ENCODE measurements at regions not wholly inside any gene's neighbourhood (a gene's known extent, or its start where the extent isn't known, plus 50 kb on each side); places are given as distances from the start of the nearest gene placed in this dataset.
"Not testable (repeated sequence)": the region's sequence is repeated elsewhere in the genome, so short reads cannot be mapped to it uniquely, and the experiment has no call there.

- TF ChIP-seq EP300, CTCF (IDR thresholded peaks at IDR 0.05): not testable (repeated sequence)
Observed at GRCh38 chr21:28013123-28013522, 979.6 kb downstream of the LTN1 start.
